Muscle of back (tissue), 3 donors: ENCODE measurements at regions not wholly inside any gene's neighbourhood (a gene's known extent, or its start where the extent isn't known, plus 50 kb on each side); places are given as distances from the start of the nearest gene placed in this dataset.

ENCODE experiments used
- DNase-seq, 3 donors: peaks; one replicate each; pipeline versions ENCODE4 v3.0.0 to v3.0.0-alpha.2; 2013

- DNase-seq: no peak
Observed at GRCh38 chr22:48361099-48361639, 1466.5 kb downstream of the BRD1 start.

GRCh38 chr22:48359613-48359965 is 1468.1 kb downstream of the BRD1 start:
- DNase-seq: no peak

GRCh38 chr22:48358886-48359612 is 1468.6 kb downstream of the BRD1 start:
- no peak for DNase-seq

GRCh38 chr22:48357961-48358360 is 1469.7 kb downstream of the BRD1 start:
- no peak for DNase-seq

GRCh38 chr22:48357196-48357595 is 1470.5 kb downstream of the BRD1 start:
- DNase-seq: no peak

GRCh38 chr22:48356731-48357130 is 1470.9 kb downstream of the BRD1 start:
- no peak for DNase-seq

- no peak for DNase-seq
Observed at GRCh38 chr22:48354096-48354495, 1473.6 kb downstream of the BRD1 start.

GRCh38 chr22:48353116-48353947 is 1474.3 kb downstream of the BRD1 start:
- DNase-seq: no peak

GRCh38 chr22:48352086-48352911 is 1475.4 kb downstream of the BRD1 start:
- no peak for DNase-seq

GRCh38 chr22:48351376-48352085 is 1476.1 kb downstream of the BRD1 start:
- no peak for DNase-seq

- DNase-seq: no peak
Observed at GRCh38 chr22:48350456-48350855, 1477.2 kb downstream of the BRD1 start.

- DNase-seq: no peak
Observed at GRCh38 chr22:48348855-48349254, 1478.8 kb downstream of the BRD1 start.

- no peak for DNase-seq
Observed at GRCh38 chr22:48347311-48347710, 1480.4 kb downstream of the BRD1 start.

GRCh38 chr22:48346911-48347310 is 1480.8 kb downstream of the BRD1 start:
- DNase-seq: no peak

- no peak for DNase-seq
Observed at GRCh38 chr22:48346311-48346710, 1481.4 kb downstream of the BRD1 start.

- no peak for DNase-seq
Observed at GRCh38 chr22:48345631-48346030, 1482.0 kb downstream of the BRD1 start.

- DNase-seq: no peak
Observed at GRCh38 chr22:48343461-48343860, 1484.2 kb downstream of the BRD1 start.

- no peak for DNase-seq
Observed at GRCh38 chr22:48342732-48343131, 1484.9 kb downstream of the BRD1 start.

- DNase-seq: no peak
Observed at GRCh38 chr22:48342016-48342415, 1485.7 kb downstream of the BRD1 start.

GRCh38 chr22:48340727-48341709 is 1486.7 kb downstream of the BRD1 start:
- peak in 2 of 3 donors; percentile 3 to 36 for DNase-seq
